ENCODE measurements at regions not wholly inside any gene's neighbourhood (a gene's known extent, or its start where the extent isn't known, plus 50 kb on each side); places are given as distances from the start of the nearest gene placed in this dataset.
A peak's percentile ranks its signal among the peaks of the same experiment; 100 is the strongest.

GRCh38 chrY:9029929-9030328 lies 307.3 kb upstream of the TSPY4 start:
- no peaks in the 10 kb centered on the region for H3K27me3 ChIP-seq (ENCODE audit: control insufficient read depth, low read length)
- no peaks in the 10 kb centered on the region for H3K9me3 ChIP-seq (ENCODE audit: control insufficient read depth, insufficient read depth, low read length)
- no peak overlapping the region for H3K4me2 ChIP-seq (ENCODE audit: low read length)
- H3K4me1 ChIP-seq (ENCODE audit: control insufficient read depth, low read length) = no peaks in the 10 kb centered on the region
- no peak for TF ChIP-seq EZH2phosphoT487 (IDR thresholded peaks at IDR 0.05; ENCODE audit: borderline replicate concordance, low read length)
- TF ChIP-seq CTCF (IDR thresholded peaks at IDR 0.05; ENCODE audit: low read depth, low read length, poor library complexity, severe bottlenecking) = no peak
- H3K9me2 ChIP-seq (replicated peaks; ENCODE audit: control insufficient read depth, low read length) = no peaks in the 10 kb centered on the region
- H3K4me3 ChIP-seq (ENCODE audit: low read length) = no peak overlapping the region
- no peak overlapping the region for H3K27ac ChIP-seq (ENCODE audit: low read depth, low read length)
- H3K79me2 ChIP-seq (ENCODE audit: control insufficient read depth, low read length) = no peaks in the 10 kb centered on the region
- no peaks in the 10 kb centered on the region for H4K20me1 ChIP-seq (ENCODE audit: control insufficient read depth, insufficient read depth, low read depth, low read length)
- no peaks in the 10 kb centered on the region for H3K36me3 ChIP-seq (ENCODE audit: control insufficient read depth, low read length)
- H3F3A ChIP-seq (ENCODE audit: control insufficient read depth, insufficient read depth) = no peaks in the 10 kb centered on the region

- no peak overlapping the region for H3K4me3 ChIP-seq (ENCODE audit: low read length)
- TF ChIP-seq EZH2phosphoT487 (IDR thresholded peaks at IDR 0.05; ENCODE audit: borderline replicate concordance, low read length) (no peak), CTCF (IDR thresholded peaks at IDR 0.05; ENCODE audit: low read depth, low read length, poor library complexity, severe bottlenecking) (no peak)
- H4K20me1 ChIP-seq (ENCODE audit: control insufficient read depth, insufficient read depth, low read depth, low read length) = no peaks in the 10 kb centered on the region
- H3K9me2 ChIP-seq (replicated peaks; ENCODE audit: control insufficient read depth, low read length) = no peaks in the 10 kb centered on the region
- no peaks in the 10 kb centered on the region for H3F3A ChIP-seq (ENCODE audit: control insufficient read depth, insufficient read depth)
- no peaks in the 10 kb centered on the region for H3K27me3 ChIP-seq (ENCODE audit: control insufficient read depth, low read length)
- no peaks in the 10 kb centered on the region for H3K4me1 ChIP-seq (ENCODE audit: control insufficient read depth, low read length)
- H3K36me3 ChIP-seq (ENCODE audit: control insufficient read depth, low read length) = no peaks in the 10 kb centered on the region
- H3K27ac ChIP-seq (ENCODE audit: low read depth, low read length) = no peak overlapping the region
- H3K4me2 ChIP-seq (ENCODE audit: low read length) = no peak overlapping the region
- no peaks in the 10 kb centered on the region for H3K79me2 ChIP-seq (ENCODE audit: control insufficient read depth, low read length)
- H3K9me3 ChIP-seq (ENCODE audit: control insufficient read depth, insufficient read depth, low read length) = no peaks in the 10 kb centered on the region
Observed at GRCh38 chrY:9034217-9034616, 303.0 kb upstream of the TSPY4 start.

GRCh38 chrY:9035246-9035645 lies 302.0 kb upstream of the TSPY4 start:
- no peaks in the 10 kb centered on the region for H3K9me2 ChIP-seq (replicated peaks; ENCODE audit: control insufficient read depth, low read length)
- TF ChIP-seq CTCF (IDR thresholded peaks at IDR 0.05; ENCODE audit: low read depth, low read length, poor library complexity, severe bottlenecking) (no peak), EZH2phosphoT487 (IDR thresholded peaks at IDR 0.05; ENCODE audit: borderline replicate concordance, low read length) (no peak)
- no peaks in the 10 kb centered on the region for H3K27me3 ChIP-seq (ENCODE audit: control insufficient read depth, low read length)
- no peak overlapping the region for H3K4me3 ChIP-seq (ENCODE audit: low read length)
- H4K20me1 ChIP-seq (ENCODE audit: control insufficient read depth, insufficient read depth, low read depth, low read length) = no peaks in the 10 kb centered on the region
- no peak overlapping the region for H3K27ac ChIP-seq (ENCODE audit: low read depth, low read length)
- no peaks in the 10 kb centered on the region for H3K4me1 ChIP-seq (ENCODE audit: control insufficient read depth, low read length)
- H3K79me2 ChIP-seq (ENCODE audit: control insufficient read depth, low read length) = no peaks in the 10 kb centered on the region
- no peaks in the 10 kb centered on the region for H3K9me3 ChIP-seq (ENCODE audit: control insufficient read depth, insufficient read depth, low read length)
- H3K36me3 ChIP-seq (ENCODE audit: control insufficient read depth, low read length) = no peaks in the 10 kb centered on the region
- no peak overlapping the region for H3K4me2 ChIP-seq (ENCODE audit: low read length)
- no peaks in the 10 kb centered on the region for H3F3A ChIP-seq (ENCODE audit: control insufficient read depth, insufficient read depth)

DNA sequence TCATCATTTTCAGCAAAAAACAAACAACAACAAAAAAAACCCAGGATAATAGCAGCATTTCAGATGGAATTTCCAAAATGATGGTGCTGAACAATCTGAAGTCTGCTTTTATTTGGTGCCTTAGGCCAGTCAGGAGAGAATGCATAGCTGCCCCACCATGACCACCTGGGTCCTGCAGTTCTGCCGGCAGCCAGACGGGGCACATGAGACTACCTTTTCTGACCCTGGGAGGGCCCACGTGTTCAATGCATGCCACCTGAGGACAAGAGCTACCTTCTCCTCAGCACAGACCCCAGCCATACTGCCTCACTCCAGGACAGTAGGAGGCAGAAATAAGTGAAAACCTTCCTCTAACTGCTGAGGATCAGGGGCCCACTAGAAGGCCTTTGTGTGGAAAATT lies 295.8 kb upstream of the TSPY4 start:
- Histone ChIP-seq H3F3A (ENCODE audit: control insufficient read depth, insufficient read depth) (no peaks in the 10 kb centered on the region), H4K20me1 (ENCODE audit: control insufficient read depth, insufficient read depth, low read depth, low read length) (no peaks in the 10 kb centered on the region), H3K9me3 (ENCODE audit: control insufficient read depth, insufficient read depth, low read length) (no peaks in the 10 kb centered on the region), H3K79me2 (ENCODE audit: control insufficient read depth, low read length) (no peaks in the 10 kb centered on the region), H3K36me3 (ENCODE audit: control insufficient read depth, low read length) (no peaks in the 10 kb centered on the region), H3K4me1 (ENCODE audit: control insufficient read depth, low read length) (no peaks in the 10 kb centered on the region), H3K4me3 (ENCODE audit: low read length) (no peak overlapping the region), H3K27ac (ENCODE audit: low read depth, low read length) (no peak overlapping the region), H3K9me2 (replicated peaks; ENCODE audit: control insufficient read depth, low read length) (no peaks in the 10 kb centered on the region), H3K4me2 (ENCODE audit: low read length) (no peak overlapping the region), H3K27me3 (ENCODE audit: control insufficient read depth, low read length) (no peaks in the 10 kb centered on the region)
- no peak for TF ChIP-seq EZH2phosphoT487 (IDR thresholded peaks at IDR 0.05; ENCODE audit: borderline replicate concordance, low read length)
- peak; percentile 22 for TF ChIP-seq CTCF (IDR thresholded peaks at IDR 0.05; ENCODE audit: low read depth, low read length, poor library complexity, severe bottlenecking)

All from DOHH2 (cell line).